ENCODE measurements at regions not wholly inside any gene's neighbourhood (a gene's known extent, or its start where the extent isn't known, plus 50 kb on each side); places are given as distances from the start of the nearest gene placed in this dataset.

DNA sequence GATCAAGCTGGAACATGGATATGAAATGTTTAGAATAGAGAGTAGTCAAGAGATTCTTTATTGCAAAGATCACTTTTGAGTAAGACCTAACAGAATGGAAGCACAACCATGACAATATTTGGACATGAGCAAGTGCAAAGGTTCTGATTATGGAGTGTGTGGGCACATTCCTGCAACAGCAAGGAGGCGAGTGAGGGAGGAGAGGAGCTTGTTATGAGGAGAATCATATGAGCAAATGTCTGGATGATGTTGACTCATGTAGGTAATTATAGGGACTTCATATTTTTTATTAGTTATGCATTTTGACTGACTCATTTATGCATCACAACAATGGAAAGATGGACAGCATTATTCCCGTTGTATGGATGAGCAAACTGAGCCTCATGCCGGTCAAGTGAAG lies 100.8 kb upstream of the SLC35B3 start:
- no peak for DNase-seq (ENCODE audit: low read depth)
- in situ Hi-C loops (cut with HindIII; ENCODE audit: low sequenced_read_pairs), result no loop called here
- H3K4me3 ChIP-seq (ENCODE audit: low read depth, low read length), result no peak overlapping the region
- TF ChIP-seq, protein P1, sequence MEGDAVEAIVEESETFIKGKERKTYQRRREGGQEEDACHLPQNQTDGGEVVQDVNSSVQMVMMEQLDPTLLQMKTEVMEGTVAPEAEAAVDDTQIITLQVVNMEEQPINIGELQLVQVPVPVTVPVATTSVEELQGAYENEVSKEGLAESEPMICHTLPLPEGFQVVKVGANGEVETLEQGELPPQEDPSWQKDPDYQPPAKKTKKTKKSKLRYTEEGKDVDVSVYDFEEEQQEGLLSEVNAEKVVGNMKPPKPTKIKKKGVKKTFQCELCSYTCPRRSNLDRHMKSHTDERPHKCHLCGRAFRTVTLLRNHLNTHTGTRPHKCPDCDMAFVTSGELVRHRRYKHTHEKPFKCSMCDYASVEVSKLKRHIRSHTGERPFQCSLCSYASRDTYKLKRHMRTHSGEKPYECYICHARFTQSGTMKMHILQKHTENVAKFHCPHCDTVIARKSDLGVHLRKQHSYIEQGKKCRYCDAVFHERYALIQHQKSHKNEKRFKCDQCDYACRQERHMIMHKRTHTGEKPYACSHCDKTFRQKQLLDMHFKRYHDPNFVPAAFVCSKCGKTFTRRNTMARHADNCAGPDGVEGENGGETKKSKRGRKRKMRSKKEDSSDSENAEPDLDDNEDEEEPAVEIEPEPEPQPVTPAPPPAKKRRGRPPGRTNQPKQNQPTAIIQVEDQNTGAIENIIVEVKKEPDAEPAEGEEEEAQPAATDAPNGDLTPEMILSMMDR (IDR thresholded peaks at IDR 0.05; ENCODE audit: low read depth, low read length, missing control alignments), result no peak

DNA sequence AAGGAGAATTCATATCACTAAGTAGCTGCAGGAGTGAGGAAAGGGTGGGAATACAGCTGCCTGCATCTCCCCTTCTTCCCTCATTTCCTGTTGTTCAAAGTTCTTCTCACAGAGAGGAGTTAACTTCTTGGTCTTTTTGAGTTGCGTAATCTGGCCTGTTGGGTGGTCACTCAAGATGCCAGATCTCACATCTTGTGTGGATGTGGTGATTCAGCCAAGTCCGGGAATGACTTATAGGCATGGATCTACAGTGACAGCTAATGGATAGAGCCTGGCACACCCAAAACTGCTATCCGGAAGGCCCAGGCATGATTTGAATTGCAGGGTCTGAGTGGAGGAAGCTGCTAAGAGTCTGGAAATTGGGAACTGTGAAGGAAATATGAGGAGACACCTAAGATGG lies 100.2 kb upstream of the SLC35B3 start:
- H3K4me3 ChIP-seq (ENCODE audit: low read depth, low read length), result no peak overlapping the region
- TF ChIP-seq, protein P1 (IDR thresholded peaks at IDR 0.05; ENCODE audit: low read depth, low read length, missing control alignments), result no peak
- no peak for DNase-seq (ENCODE audit: low read depth)
- in situ Hi-C loops (cut with HindIII; ENCODE audit: low sequenced_read_pairs), result no loop called here

DNA sequence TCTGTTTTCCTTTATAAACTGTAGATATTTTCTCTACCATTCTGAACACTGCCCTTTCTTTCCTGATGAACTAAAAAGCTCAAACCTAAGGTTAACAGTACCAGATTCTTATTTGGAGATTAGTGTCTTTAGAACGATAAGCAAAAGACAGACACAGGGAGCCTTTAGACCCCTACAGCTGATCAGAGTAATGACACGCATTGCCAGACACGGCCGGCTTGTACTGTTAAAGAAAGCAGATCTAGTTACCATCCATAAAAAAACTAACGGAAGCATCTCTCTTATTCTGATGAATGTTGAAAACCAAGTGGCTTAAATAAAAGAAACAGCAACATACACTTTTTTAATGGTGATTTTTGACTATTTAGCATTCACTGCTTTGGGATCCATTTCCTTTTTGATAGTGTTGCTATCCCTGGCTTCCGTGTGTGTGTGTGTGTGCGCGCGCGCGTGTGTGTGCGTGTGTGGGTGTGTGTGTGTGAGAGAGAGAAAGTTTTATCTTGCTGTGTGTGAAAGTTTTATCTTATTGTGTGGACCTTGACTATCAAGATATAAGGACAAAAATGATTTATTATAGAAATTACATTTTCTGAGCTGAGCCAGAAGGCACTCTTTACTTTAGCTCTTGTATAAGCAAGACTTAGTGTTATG lies 95.6 kb upstream of the SLC35B3 start:
- H3K4me3 ChIP-seq (ENCODE audit: low read depth, low read length), result no peak overlapping the region
- DNase-seq (ENCODE audit: low read depth), result no peak
- in situ Hi-C loops (cut with HindIII; ENCODE audit: low sequenced_read_pairs), result no loop called here
- TF ChIP-seq, protein P1 (IDR thresholded peaks at IDR 0.05; ENCODE audit: low read depth, low read length, missing control alignments), result no peak

DNA sequence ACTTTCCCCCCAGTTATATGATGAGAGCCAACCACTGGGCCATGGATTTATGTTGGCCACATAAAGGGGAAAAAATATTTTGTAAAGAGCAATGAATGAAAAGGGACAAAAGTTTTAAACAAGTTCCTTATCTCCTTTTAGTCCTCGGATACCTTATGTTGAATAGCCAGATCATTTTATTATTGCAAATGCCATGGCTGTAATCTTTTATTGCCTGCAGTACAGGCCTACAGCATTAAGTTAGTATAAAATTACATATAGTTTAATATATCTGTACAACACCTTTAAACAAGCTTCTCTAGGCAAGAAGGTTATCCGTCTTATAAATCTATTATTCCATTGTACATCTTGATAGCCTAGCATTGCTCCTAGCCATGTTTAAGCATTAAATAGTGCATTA lies 93.9 kb upstream of the SLC35B3 start:
- no peak overlapping the region for H3K4me3 ChIP-seq (ENCODE audit: low read depth, low read length)
- no peak for DNase-seq (ENCODE audit: low read depth)
- in situ Hi-C loops (cut with HindIII; ENCODE audit: low sequenced_read_pairs), result no loop called here
- TF ChIP-seq, protein P1 (IDR thresholded peaks at IDR 0.05; ENCODE audit: low read depth, low read length, missing control alignments), result no peak

- in situ Hi-C loops (cut with HindIII; ENCODE audit: low sequenced_read_pairs), result no loop called here
- TF ChIP-seq, protein P1 (IDR thresholded peaks at IDR 0.05; ENCODE audit: low read depth, low read length, missing control alignments), result no peak
- no peak for DNase-seq (ENCODE audit: low read depth)
- H3K4me3 ChIP-seq (ENCODE audit: low read depth, low read length), result no peak overlapping the region
Measured at GRCh38 chr6:8527818-8528217, 92.5 kb upstream of the SLC35B3 start.

- in situ Hi-C loops (cut with HindIII; ENCODE audit: low sequenced_read_pairs), result no loop called here
Measured at GRCh38 chr6:8526624-8527023, 91.3 kb upstream of the SLC35B3 start.

More at GRCh38 chr6:8526624-8527023, 91.3 kb upstream of the SLC35B3 start:
- TF ChIP-seq, protein P1 (IDR thresholded peaks at IDR 0.05; ENCODE audit: low read depth, low read length, missing control alignments), result no peak
- DNase-seq (ENCODE audit: low read depth), result no peak
- no peak overlapping the region for H3K4me3 ChIP-seq (ENCODE audit: low read depth, low read length)
